Retinal pigment epithelial cell (primary cell): ENCODE measurements at regions not wholly inside any gene's neighbourhood (a gene's known extent, or its start where the extent isn't known, plus 50 kb on each side); places are given as distances from the start of the nearest gene placed in this dataset.

Experiments
- DNase-seq: peaks from one replicate; pipeline ENCODE4 v3.0.0-alpha.2; 2010; ENCODE audit warnings: low read depth
- H3K4me3 ChIP-seq: 2 replicates; pipeline ENCODE4 v1.5.1; 2011; ENCODE audit warnings: mild to moderate bottlenecking, low read length, control low read depth, moderate library complexity
- TF ChIP-seq, protein P1 (sequence below): conservative IDR thresholded peaks from 2 replicates; pipeline ENCODE4 v1.5.1; 2011; ENCODE audit warnings: low read depth, low read length, control low read depth, inconsistent platforms

DNA sequence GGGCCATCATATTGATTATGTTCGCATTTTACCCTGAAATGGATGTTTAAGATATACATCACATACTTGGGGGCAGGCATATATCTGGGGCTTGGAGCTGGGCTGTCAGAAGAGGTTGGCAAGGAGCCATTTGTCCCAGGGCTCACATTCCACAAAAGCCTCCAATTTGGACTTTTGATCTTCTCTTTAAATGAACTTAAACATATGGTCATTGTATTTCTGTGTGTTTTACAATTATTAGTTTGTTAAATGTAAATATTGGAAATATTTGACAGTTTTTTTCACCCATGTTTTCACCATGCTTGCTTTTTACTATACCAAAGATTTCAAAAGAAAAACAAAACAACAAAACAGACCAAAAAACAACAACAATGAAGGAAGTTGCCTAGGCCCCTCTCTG lies 165.8 kb upstream of the MEIS1 start:
- DNase-seq: no peak
- H3K4me3 ChIP-seq: no peak overlapping the region
- TF ChIP-seq, protein P1, sequence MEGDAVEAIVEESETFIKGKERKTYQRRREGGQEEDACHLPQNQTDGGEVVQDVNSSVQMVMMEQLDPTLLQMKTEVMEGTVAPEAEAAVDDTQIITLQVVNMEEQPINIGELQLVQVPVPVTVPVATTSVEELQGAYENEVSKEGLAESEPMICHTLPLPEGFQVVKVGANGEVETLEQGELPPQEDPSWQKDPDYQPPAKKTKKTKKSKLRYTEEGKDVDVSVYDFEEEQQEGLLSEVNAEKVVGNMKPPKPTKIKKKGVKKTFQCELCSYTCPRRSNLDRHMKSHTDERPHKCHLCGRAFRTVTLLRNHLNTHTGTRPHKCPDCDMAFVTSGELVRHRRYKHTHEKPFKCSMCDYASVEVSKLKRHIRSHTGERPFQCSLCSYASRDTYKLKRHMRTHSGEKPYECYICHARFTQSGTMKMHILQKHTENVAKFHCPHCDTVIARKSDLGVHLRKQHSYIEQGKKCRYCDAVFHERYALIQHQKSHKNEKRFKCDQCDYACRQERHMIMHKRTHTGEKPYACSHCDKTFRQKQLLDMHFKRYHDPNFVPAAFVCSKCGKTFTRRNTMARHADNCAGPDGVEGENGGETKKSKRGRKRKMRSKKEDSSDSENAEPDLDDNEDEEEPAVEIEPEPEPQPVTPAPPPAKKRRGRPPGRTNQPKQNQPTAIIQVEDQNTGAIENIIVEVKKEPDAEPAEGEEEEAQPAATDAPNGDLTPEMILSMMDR: no peak

DNA sequence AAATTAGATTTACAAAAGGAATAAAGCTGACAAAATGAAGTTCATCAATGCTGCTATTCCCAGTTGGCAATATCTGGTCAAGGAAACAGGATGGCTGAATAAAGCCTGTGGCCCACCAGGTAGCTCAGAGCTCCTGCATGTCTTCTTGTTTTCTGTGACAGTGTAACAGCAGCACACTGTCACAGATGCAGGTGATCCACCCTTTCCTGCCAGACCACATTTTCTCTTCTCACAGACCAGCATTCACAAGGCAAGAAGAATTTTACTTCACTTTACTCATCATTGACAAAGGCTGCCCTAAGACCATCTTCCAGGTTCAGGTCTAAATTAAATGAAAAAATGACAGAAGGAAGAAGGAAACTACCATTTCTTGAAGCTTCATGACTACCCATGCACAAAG lies 166.2 kb upstream of the MEIS1 start:
- TF ChIP-seq, protein P1: no peak
- DNase-seq: no peak
- no peak overlapping the region for H3K4me3 ChIP-seq

DNA sequence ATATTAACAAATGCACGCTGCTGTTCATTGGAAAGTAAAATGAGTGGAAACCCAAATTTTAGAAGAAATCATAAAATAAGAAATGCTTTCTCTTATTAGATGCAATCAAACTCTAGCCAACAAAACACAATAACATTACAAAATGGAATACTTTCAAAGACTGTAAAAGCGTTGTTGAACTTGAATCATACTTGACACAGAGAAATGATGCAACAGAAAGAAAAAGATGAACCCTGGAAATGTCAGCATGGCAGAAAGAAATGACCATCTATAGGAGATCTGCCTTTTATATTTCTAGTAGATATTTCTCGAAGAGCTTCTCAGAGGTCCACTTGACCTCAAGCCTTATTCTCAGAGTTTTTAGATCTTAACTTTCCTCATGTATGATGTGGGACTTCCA lies 170.6 kb upstream of the MEIS1 start:
- DNase-seq: no peak
- H3K4me3 ChIP-seq: no peak overlapping the region
- TF ChIP-seq, protein P1: no peak

DNA sequence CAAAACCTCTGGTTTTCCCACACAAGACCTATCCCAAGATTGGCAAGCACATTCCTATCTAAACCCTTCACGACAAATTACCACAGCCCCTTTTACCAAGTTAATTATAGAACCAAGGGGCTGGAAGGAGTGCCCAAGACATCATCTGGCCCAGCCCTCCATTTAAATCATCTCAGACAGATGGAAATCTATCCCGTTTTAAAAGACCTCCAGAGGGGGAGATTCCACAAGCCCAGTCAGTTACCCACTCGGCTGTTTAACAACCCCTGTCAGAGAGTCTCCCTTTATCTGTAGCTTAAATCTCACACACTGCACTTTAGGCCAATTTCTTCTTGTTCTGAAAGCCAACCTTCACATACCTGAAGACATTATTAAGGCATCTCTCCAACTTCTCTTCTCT lies 179.1 kb upstream of the MEIS1 start:
- no peak overlapping the region for H3K4me3 ChIP-seq
- TF ChIP-seq, protein P1: no peak
- DNase-seq: no peak

DNA sequence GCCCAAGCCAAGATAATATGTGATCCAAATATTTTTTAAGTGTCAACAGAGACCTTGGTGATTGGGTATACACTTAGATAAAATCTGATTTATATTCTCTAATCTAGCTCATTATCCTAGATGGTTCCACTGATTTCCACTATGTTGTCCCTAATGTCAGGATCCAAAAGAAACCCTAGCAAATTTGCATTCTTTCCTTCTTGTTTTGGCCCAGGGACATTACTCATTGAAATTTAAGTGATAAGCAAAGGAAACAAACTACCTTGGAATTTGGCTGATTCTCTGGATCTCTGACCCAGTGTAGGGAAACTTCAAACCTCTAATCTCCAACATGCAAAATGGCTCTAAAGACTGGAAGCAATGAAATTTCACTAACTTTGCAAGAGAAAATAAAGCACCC lies 179.8 kb upstream of the MEIS1 start:
- TF ChIP-seq, protein P1: no peak
- no peak for DNase-seq
- H3K4me3 ChIP-seq: no peak overlapping the region

DNA sequence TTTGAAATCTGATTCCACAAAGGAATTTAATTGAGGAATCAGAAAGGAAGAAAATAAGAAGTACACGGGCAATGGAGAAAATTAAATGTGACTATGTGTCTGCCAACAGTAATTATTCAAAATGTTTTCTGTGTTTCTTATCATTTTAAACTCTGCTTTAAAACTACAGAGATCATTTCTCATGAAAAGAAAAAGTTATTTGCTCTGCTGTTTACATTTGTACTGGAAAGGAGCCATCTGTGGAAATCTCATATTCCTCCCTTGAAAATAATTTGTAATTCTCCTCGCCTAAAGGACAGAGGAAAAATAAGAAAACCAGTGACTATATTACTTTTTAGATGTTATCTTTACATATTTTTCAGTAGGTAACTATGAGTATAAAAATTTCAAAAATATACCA lies 181.9 kb upstream of the MEIS1 start:
- TF ChIP-seq, protein P1: no peak
- no peak for DNase-seq
- H3K4me3 ChIP-seq: no peak overlapping the region

DNA sequence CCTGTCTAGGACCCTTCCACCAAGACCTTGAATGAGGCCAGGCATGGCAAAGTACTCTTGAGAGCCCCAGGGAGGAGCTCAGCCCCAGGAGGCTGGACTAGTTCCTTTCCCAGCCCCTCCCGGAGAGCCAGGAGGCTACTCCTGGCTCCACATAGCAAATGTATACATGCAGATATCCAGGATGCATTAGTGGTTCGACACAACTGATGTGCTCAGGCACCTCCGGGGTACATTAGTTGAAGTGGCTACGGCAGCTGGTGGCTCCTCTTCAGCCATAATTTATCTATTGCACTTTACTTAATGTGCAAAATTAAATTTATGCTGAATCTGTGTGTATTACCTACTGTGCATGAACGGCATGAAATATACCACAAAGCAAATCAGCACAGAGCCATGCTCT lies 182.8 kb upstream of the MEIS1 start:
- H3K4me3 ChIP-seq: no peak overlapping the region
- no peak for DNase-seq
- TF ChIP-seq, protein P1: no peak
